ENCODE measurements at regions not wholly inside any gene's neighbourhood (a gene's known extent, or its start where the extent isn't known, plus 50 kb on each side); places are given as distances from the start of the nearest gene placed in this dataset.

- DNase-seq, result no peak
Measured at GRCh38 chrX:16516232-16516876, 133.6 kb upstream of the S100G start.

GRCh38 chrX:16517039-16517605, 132.8 kb upstream of the S100G start:
- no peak for DNase-seq

- DNase-seq, result no peak
Measured at GRCh38 chrX:16518131-16518530, 131.8 kb upstream of the S100G start.

GRCh38 chrX:16524316-16524715, 125.6 kb upstream of the S100G start:
- no peak for DNase-seq

GRCh38 chrX:16526003-16526402, 124.0 kb upstream of the S100G start:
- no peak for DNase-seq

GRCh38 chrX:16528620-16529019, 121.3 kb upstream of the S100G start:
- DNase-seq, result no peak
